Vagina (tissue), 2 donors: ENCODE measurements at regions not wholly inside any gene's neighbourhood (a gene's known extent, or its start where the extent isn't known, plus 50 kb on each side); places are given as distances from the start of the nearest gene placed in this dataset.

Experiments
- POLR2A ChIP-seq, 2 donors: fragments of 450-650 bp; IDR thresholded peaks; one replicate each; pipeline ENCODE4 v1.6.1; 2017; ENCODE audit warnings: antibody characterized with exemption in 2 of 2, mild to moderate bottlenecking in 2 of 2, moderate library complexity in 2 of 2
- TF ChIP-seq, protein P1 (sequence below), 3 experiments: fragments of 450-650 bp in 2 of 3; fragments of 200-600 bp in 1 of 3; sonication (generic) in 1 of 3; IDR thresholded peaks; one replicate each; pipeline ENCODE4 v1.5.1; 2017 to 2019; ENCODE audit warnings: antibody characterized with exemption in 3 of 3, mild to moderate bottlenecking in 2 of 3, moderate library complexity in 2 of 3

DNA sequence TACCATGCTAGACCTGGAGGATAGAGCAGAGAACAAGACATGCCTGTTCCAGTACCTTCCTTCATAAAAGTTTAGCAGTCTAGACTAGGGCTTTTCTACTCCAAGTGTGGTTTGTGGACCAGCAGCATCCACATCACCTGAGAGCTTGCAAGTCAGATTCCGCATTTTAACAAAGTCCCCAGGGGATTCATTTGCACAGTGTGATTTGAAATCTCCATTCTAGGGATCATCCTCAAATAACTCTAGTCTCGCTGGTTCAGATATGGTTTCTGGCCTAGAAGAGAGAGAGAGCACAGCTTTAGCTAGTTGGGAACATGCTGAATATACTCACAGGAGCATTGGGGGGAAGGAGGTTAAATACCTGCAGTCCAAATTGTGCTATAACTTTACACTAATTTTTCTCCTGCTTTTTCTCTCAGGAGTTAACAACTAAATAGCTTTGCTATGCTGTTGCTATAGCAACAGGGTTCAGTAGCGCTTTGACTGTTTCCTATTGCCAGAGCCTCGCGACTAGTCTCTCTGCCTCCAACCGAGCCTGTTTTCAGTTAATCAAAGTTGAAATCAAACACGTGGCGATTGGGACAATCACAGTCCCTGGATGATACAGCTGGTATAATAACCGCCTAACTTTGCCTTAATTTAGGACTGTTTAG, 64.0 kb upstream of the RASGRF1 start:
- TF ChIP-seq, protein P1, sequence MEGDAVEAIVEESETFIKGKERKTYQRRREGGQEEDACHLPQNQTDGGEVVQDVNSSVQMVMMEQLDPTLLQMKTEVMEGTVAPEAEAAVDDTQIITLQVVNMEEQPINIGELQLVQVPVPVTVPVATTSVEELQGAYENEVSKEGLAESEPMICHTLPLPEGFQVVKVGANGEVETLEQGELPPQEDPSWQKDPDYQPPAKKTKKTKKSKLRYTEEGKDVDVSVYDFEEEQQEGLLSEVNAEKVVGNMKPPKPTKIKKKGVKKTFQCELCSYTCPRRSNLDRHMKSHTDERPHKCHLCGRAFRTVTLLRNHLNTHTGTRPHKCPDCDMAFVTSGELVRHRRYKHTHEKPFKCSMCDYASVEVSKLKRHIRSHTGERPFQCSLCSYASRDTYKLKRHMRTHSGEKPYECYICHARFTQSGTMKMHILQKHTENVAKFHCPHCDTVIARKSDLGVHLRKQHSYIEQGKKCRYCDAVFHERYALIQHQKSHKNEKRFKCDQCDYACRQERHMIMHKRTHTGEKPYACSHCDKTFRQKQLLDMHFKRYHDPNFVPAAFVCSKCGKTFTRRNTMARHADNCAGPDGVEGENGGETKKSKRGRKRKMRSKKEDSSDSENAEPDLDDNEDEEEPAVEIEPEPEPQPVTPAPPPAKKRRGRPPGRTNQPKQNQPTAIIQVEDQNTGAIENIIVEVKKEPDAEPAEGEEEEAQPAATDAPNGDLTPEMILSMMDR (IDR thresholded peaks at IDR 0.05) = no peak
- no peak for TF ChIP-seq POLR2A (IDR thresholded peaks at IDR 0.05)
